Spleen (tissue), 7 donors: ENCODE measurements at regions not wholly inside any gene's neighbourhood (a gene's known extent, or its start where the extent isn't known, plus 50 kb on each side); places are given as distances from the start of the nearest gene placed in this dataset.

ENCODE experiments used
- POLR2A ChIP-seq, 3 donors: fragments of 450-650 bp; IDR thresholded peaks; one replicate each; pipeline ENCODE4 v1.5.1; 2017; ENCODE audit warnings: antibody characterized with exemption in 3 of 3, mild to moderate bottlenecking in 1 of 3
- POLR2AphosphoS5 ChIP-seq, 3 donors: sonication (generic); formaldehyde crosslinking; IDR thresholded peaks; one replicate each; pipeline ENCODE4 v1.5.1; 2017; ENCODE audit warnings: antibody characterized with exemption in 3 of 3
- TF ChIP-seq, protein P1 (sequence below), 11 experiments: fragments of 200-600 bp in 7 of 11; fragments of 450-650 bp in 4 of 11; sonication (generic) in 4 of 11; IDR thresholded peaks in 8 of 11; conservative IDR thresholded peaks in 3 of 11; 1 replicate in 7 of 11; 2 replicates in 4 of 11; pipeline versions ENCODE4 v1.4.0 to v1.8.0; 2016 to 2021; ENCODE audit warnings: antibody characterized with exemption in 11 of 11, inconsistent platforms in 4 of 11, mild to moderate bottlenecking in 1 of 11
- donor health status: DM: no; HTN: no; CAD: no; lungs with moderate emphysema.
- donor health status: DM: no; HTN: no; CAD: no.
- donor health status: DM: no; HTN: no; CAD: no.

DNA sequence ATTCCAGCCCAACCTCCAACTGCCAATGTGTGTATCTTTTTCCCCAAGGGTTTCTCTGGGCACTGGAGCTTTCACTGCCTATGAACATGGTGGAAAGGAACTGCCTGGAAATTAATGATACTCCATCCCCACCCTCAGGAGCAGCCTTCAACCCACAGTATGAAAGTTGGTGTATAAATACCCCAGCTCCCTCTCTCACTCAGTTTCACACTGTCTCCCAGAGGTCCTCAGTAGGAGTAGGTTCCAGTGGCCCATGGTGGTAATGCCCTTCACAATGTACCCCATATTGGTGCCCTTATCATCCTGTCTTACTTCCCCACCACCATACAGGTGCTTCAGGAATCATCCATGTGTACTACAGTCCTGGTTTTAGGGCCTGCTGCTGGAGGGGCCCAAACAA is 462.6 kb downstream of the MIAT start:
- TF ChIP-seq POLR2A (IDR thresholded peaks at IDR 0.05) = no peak
- TF ChIP-seq, protein P1, sequence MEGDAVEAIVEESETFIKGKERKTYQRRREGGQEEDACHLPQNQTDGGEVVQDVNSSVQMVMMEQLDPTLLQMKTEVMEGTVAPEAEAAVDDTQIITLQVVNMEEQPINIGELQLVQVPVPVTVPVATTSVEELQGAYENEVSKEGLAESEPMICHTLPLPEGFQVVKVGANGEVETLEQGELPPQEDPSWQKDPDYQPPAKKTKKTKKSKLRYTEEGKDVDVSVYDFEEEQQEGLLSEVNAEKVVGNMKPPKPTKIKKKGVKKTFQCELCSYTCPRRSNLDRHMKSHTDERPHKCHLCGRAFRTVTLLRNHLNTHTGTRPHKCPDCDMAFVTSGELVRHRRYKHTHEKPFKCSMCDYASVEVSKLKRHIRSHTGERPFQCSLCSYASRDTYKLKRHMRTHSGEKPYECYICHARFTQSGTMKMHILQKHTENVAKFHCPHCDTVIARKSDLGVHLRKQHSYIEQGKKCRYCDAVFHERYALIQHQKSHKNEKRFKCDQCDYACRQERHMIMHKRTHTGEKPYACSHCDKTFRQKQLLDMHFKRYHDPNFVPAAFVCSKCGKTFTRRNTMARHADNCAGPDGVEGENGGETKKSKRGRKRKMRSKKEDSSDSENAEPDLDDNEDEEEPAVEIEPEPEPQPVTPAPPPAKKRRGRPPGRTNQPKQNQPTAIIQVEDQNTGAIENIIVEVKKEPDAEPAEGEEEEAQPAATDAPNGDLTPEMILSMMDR (IDR thresholded peaks at IDR 0.05 in 8 of 11, conservative IDR thresholded peaks at IDR 0.05 in 3 of 11) = no peak
- TF ChIP-seq POLR2AphosphoS5 (IDR thresholded peaks at IDR 0.05) = no peak
